Adrenal gland (tissue), 9 donors: ENCODE measurements at regions not wholly inside any gene's neighbourhood (a gene's known extent, or its start where the extent isn't known, plus 50 kb on each side); places are given as distances from the start of the nearest gene placed in this dataset.

Source experiments
- DNase-seq, 7 donors: peaks; one replicate each; pipeline ENCODE4 v3.0.0-alpha.2; 2019 to 2020
- H3K27ac ChIP-seq, 5 donors: fragments of 200-600 bp; sonication (generic) in 4 of 5; 1 replicate in 3 of 5; 2 replicates in 2 of 5; pipeline versions ENCODE4 v1.5.1 to v1.8.0; 2016 to 2020; ENCODE audit warnings: mild to moderate bottlenecking in 1 of 5
- H3K27me3 ChIP-seq: fragments of 200-600 bp; 2 replicates; pipeline ENCODE4 v1.8.0; 2021
- H3K36me3 ChIP-seq, 2 donors: fragments of 200-600 bp; replicated peaks in 1 of 2; 1 replicate in 1 of 2; 2 replicates in 1 of 2; pipeline versions ENCODE4 v1.5.1 to v1.8.0; 2018 to 2022
- H3K4me1 ChIP-seq, 2 donors: fragments of 200-600 bp; replicated peaks in 1 of 2; 1 replicate in 1 of 2; 2 replicates in 1 of 2; pipeline versions ENCODE4 v1.5.1 to v1.8.0; 2018 to 2021
- H3K4me3 ChIP-seq, 4 donors: fragments of 200-600 bp; sonication (generic) in 3 of 4; one replicate each; pipeline ENCODE4 v1.5.1; 2016 to 2018
- H3K9me3 ChIP-seq, 3 donors: fragments of 200-600 bp; sonication (generic) in 1 of 3; replicated peaks in 1 of 3; 1 replicate in 2 of 3; 2 replicates in 1 of 3; pipeline versions ENCODE4 v1.5.1 to v1.8.0; 2016 to 2021
- CTCF ChIP-seq, 6 experiments: fragments of 450-650 bp in 4 of 6; fragments of 200-600 bp in 2 of 6; sonication (generic) in 1 of 6; IDR thresholded peaks; 1 replicate in 5 of 6; 2 replicates in 1 of 6; pipeline versions ENCODE4 v1.5.1 to v1.8.0; 2016 to 2021; ENCODE audit warnings: antibody characterized with exemption in 6 of 6, mild to moderate bottlenecking in 2 of 6, moderate library complexity in 1 of 6
- POLR2A ChIP-seq, 2 donors: fragments of 450-650 bp; IDR thresholded peaks; one replicate each; pipeline ENCODE4 v1.6.1; 2017; ENCODE audit warnings: antibody characterized with exemption in 2 of 2, mild to moderate bottlenecking in 2 of 2, moderate library complexity in 1 of 2
- WGBS, 4 donors: extraction: QIAGEN DNeasy Blood & Tissue Kit in 2 of 4; methylation state at CpG; one replicate each; pipeline versions ENCODE4 v1.1.5 to v1.1.7; 2013 to 2017; 5-methylcytosine and 5-hydroxymethylcytosine counted together
- intact Hi-C, 2 donors: fragments of 100-400 bp; cut with DNase I; formaldehyde crosslinking; loops; one replicate each; pipeline versions ENCODE4 v1.14.1 to v1.15.0; 2022 to 2023
- donor health status: healthy with polysubstance abuse.
- donor health status: Bipolar disorder and iron deficiency.
- donor health status: DM: yes; HTN: yes; CAD: no.
- donor health status: DM: no; HTN: no; CAD: no.
- donor health status: DM: no; HTN: no; CAD: no.

- DNase-seq = no peak
- Histone ChIP-seq H3K4me3 (no peak overlapping the region), H3K27ac (no peak overlapping the region), H3K36me3 (no peaks in the 10 kb centered on the region), H3K27me3 (no peaks in the 10 kb centered on the region), H3K9me3 (no peaks in the 10 kb centered on the region), H3K4me1 (no peaks in the 10 kb centered on the region)
- TF ChIP-seq CTCF (IDR thresholded peaks at IDR 0.05) (no peak), POLR2A (IDR thresholded peaks at IDR 0.05) (no peak)
- 56 to 62% (median 60%) methylated on average over 2 of the region's 2 CpGs for WGBS, 4 donors
- intact Hi-C loops = no loop called here
Measured at GRCh38 chr2:155157711-155158110, 459.2 kb downstream of the KCNJ3 start.

GRCh38 chr2:155157065-155157464 lies 458.6 kb downstream of the KCNJ3 start:
- DNase-seq = no peak
- no peak overlapping the region for H3K27ac ChIP-seq
- intact Hi-C loops = no loop called here
- no peak overlapping the region for H3K4me3 ChIP-seq
- 39 to 46% (median 41%) methylated on average over 3 of the region's 3 CpGs for WGBS, 4 donors
- H3K4me1 ChIP-seq = no peaks in the 10 kb centered on the region
- H3K36me3 ChIP-seq = no peaks in the 10 kb centered on the region
- no peaks in the 10 kb centered on the region for H3K9me3 ChIP-seq
- H3K27me3 ChIP-seq = no peaks in the 10 kb centered on the region
- TF ChIP-seq POLR2A (IDR thresholded peaks at IDR 0.05) = no peak
- no peak for TF ChIP-seq CTCF (IDR thresholded peaks at IDR 0.05)

- Histone ChIP-seq H3K9me3 (peaks cover 0 to 5% (median 0%) of the 10 kb centered on the region in 3 donors), H3K4me1 (no peaks in the 10 kb centered on the region), H3K4me3 (no peak overlapping the region), H3K27me3 (no peaks in the 10 kb centered on the region), H3K36me3 (no peaks in the 10 kb centered on the region), H3K27ac (no peak overlapping the region)
- 75 to 87% (median 77%) methylated on average over 2 of the region's 2 CpGs for WGBS, 4 donors
- TF ChIP-seq CTCF (IDR thresholded peaks at IDR 0.05) = no peak
- TF ChIP-seq POLR2A (IDR thresholded peaks at IDR 0.05) = no peak
- intact Hi-C loops = no loop called here
- no peak for DNase-seq
Measured at GRCh38 chr2:155151945-155152344, 453.4 kb downstream of the KCNJ3 start.

GRCh38 chr2:155151472-155151871 lies 453.0 kb downstream of the KCNJ3 start:
- TF ChIP-seq CTCF (IDR thresholded peaks at IDR 0.05) (no peak), POLR2A (IDR thresholded peaks at IDR 0.05) (no peak)
- Histone ChIP-seq H3K4me3 (no peak overlapping the region), H3K9me3 (peaks cover 0 to 5% (median 0%) of the 10 kb centered on the region in 3 donors), H3K4me1 (no peaks in the 10 kb centered on the region), H3K27ac (no peak overlapping the region), H3K36me3 (no peaks in the 10 kb centered on the region), H3K27me3 (no peaks in the 10 kb centered on the region)
- no peak for DNase-seq
- intact Hi-C loops = no loop called here
